Neural progenitor cell (in vitro differentiated cells): ENCODE measurements at regions not wholly inside any gene's neighbourhood (a gene's known extent, or its start where the extent isn't known, plus 50 kb on each side); places are given as distances from the start of the nearest gene placed in this dataset.

Experiments used
- EZH2 ChIP-seq: fragments of 200-600 bp; sonication (generic); IDR thresholded peaks from 2 replicates; pipeline ENCODE4 v1.6.1; 2017; ENCODE audit warnings: antibody characterized with exemption, mild to moderate bottlenecking, moderate library complexity
- EZH2phosphoT487 ChIP-seq: fragments of 200-600 bp; sonication (generic); IDR thresholded peaks from 2 replicates; pipeline ENCODE4 v1.6.1; 2017; ENCODE audit warnings: antibody characterized with exemption
- TF ChIP-seq, protein P1 (sequence below): fragments of 200-600 bp; sonication (generic); IDR thresholded peaks from 2 replicates; pipeline ENCODE4 v1.5.1; 2017; ENCODE audit warnings: antibody characterized with exemption, mild to moderate bottlenecking

DNA sequence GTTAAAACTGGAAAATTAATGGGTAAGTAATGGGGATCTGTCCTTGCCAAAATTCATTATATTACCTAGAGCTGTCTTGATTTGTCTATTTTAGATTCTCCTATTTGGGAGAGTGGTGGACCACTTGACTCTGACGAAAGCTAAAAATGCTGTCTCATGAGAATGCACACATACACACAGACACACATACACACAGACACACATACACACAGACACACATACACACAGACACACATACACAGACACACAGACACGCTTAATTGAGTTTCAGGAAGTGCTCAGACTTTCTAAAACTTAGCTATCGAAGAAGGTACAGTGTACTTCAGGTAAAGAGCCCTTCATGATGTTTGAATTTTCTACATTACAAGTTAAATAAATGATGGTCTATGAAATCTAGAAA lies 279.5 kb downstream of the ANKRD50 start:
- TF ChIP-seq, protein P1, sequence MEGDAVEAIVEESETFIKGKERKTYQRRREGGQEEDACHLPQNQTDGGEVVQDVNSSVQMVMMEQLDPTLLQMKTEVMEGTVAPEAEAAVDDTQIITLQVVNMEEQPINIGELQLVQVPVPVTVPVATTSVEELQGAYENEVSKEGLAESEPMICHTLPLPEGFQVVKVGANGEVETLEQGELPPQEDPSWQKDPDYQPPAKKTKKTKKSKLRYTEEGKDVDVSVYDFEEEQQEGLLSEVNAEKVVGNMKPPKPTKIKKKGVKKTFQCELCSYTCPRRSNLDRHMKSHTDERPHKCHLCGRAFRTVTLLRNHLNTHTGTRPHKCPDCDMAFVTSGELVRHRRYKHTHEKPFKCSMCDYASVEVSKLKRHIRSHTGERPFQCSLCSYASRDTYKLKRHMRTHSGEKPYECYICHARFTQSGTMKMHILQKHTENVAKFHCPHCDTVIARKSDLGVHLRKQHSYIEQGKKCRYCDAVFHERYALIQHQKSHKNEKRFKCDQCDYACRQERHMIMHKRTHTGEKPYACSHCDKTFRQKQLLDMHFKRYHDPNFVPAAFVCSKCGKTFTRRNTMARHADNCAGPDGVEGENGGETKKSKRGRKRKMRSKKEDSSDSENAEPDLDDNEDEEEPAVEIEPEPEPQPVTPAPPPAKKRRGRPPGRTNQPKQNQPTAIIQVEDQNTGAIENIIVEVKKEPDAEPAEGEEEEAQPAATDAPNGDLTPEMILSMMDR: no peak
- TF ChIP-seq EZH2phosphoT487 (no peak), EZH2 (no peak)
